H1 (cell line): ENCODE measurements at regions not wholly inside any gene's neighbourhood (a gene's known extent, or its start where the extent isn't known, plus 50 kb on each side); places are given as distances from the start of the nearest gene placed in this dataset.

Source experiments
- CTCF ChIA-PET: fragments of 300-600 bp; sonication (Branson Sonifier 250); formaldehyde crosslinking; loops from one replicate; lab custom pipeline; 2021; ENCODE audit not compliant: partially characterized antibody; lab: Charles Lee
- POLR2A ChIA-PET: fragments of 300-600 bp; sonication (Branson Sonifier 250); formaldehyde crosslinking; loops from one replicate; lab custom pipeline; 2021; ENCODE audit warnings: inconsistent platforms; ENCODE audit not compliant: partially characterized antibody; lab: Charles Lee
- DNase-seq, 2 experiments: peaks; one replicate each; pipeline versions ENCODE4 v3.0.0 to v3.0.0-alpha.2; 2010 to 2022; ENCODE audit warnings: low spot score in 2 of 2, low read depth in 1 of 2, mixed read lengths in 1 of 2
- FAIRE-seq: peaks from 2 replicates; lab custom pipeline; 2011; peaks lifted over from hg19 to GRCh38; lab: Jason Lieb, UNC
- H2AFZ ChIP-seq: 2 replicates; pipeline ENCODE4 v1.8.1; 2012; ENCODE audit warnings: low read length, inconsistent platforms
- H2AK5ac ChIP-seq: 2 replicates; pipeline ENCODE4 v1.6.1; 2013; ENCODE audit warnings: low read depth, low read length
- H2BK120ac ChIP-seq: replicated peaks from 2 replicates; pipeline ENCODE3; 2013; ENCODE audit warnings: low read depth, low read length, inconsistent platforms
- H2BK12ac ChIP-seq: 2 replicates; pipeline ENCODE4 v1.6.1; 2013; ENCODE audit warnings: low read depth, low read length
- H2BK15ac ChIP-seq: 2 replicates; pipeline ENCODE4 v1.6.1; 2013; ENCODE audit warnings: low read length
- H2BK20ac ChIP-seq: 2 replicates; pipeline ENCODE4 v1.6.1; 2013; ENCODE audit warnings: low read length
- H2BK5ac ChIP-seq: 2 replicates; pipeline ENCODE4 v1.6.1; 2013; ENCODE audit warnings: low read depth, low read length
- H3K14ac ChIP-seq: 2 replicates; pipeline ENCODE4 v1.6.1; 2013; ENCODE audit warnings: inconsistent platforms; ENCODE audit not compliant: insufficient read length
- H3K18ac ChIP-seq: 2 replicates; pipeline ENCODE4 v1.6.1; 2013; ENCODE audit warnings: low read length; ENCODE audit errors: extremely low read depth
- H3K23ac ChIP-seq: 2 replicates; pipeline ENCODE4 v1.6.1; 2013; ENCODE audit warnings: inconsistent platforms; ENCODE audit not compliant: insufficient read length
- H3K23me2 ChIP-seq: 2 replicates; pipeline ENCODE4 v1.6.1; 2013; ENCODE audit warnings: low read depth, low read length
- H3K27ac ChIP-seq: 2 replicates; pipeline ENCODE4 v1.6.1; 2011; ENCODE audit warnings: low read depth, low read length, inconsistent platforms
- H3K27me3 ChIP-seq, 4 experiments: replicated peaks in 1 of 4; 1 replicate in 1 of 4; 2 replicates in 3 of 4; pipeline versions ENCODE4 v1.6.1 to v1.8.1; 2011 to 2013; ENCODE audit warnings: low read length in 3 of 4, mild to moderate bottlenecking in 3 of 4, inconsistent platforms in 2 of 4, mixed read lengths in 2 of 4, moderate library complexity in 1 of 4; ENCODE audit not compliant: control insufficient read depth in 3 of 4, insufficient read depth in 3 of 4; ENCODE audit errors: extremely low read depth in 1 of 4
- H3K36me3 ChIP-seq, 4 experiments: 2 replicates each; pipeline versions ENCODE4 v1.6.1 to v1.8.1; 2011 to 2013; ENCODE audit warnings: mild to moderate bottlenecking in 4 of 4, low read length in 3 of 4, moderate library complexity in 2 of 4, control low read depth in 1 of 4, inconsistent platforms in 1 of 4; ENCODE audit not compliant: insufficient read depth in 4 of 4, control insufficient read depth in 2 of 4
- H3K4ac ChIP-seq: replicated peaks from 2 replicates; pipeline ENCODE3; 2013; ENCODE audit warnings: low read length, low read depth, mixed read lengths, inconsistent platforms; ENCODE audit not compliant: insufficient read length
- H3K4me1 ChIP-seq, 4 experiments: replicated peaks in 1 of 4; 1 replicate in 1 of 4; 2 replicates in 3 of 4; pipeline versions ENCODE4 v1.6.1 to v1.8.1; 2011 to 2013; ENCODE audit warnings: low read length in 3 of 4, inconsistent platforms in 2 of 4, mixed read lengths in 1 of 4; ENCODE audit not compliant: insufficient read depth in 4 of 4, control insufficient read depth in 3 of 4
- H3K4me2 ChIP-seq, 2 experiments: 2 replicates each; pipeline versions ENCODE4 v1.6.1 to v1.8.1; 2011 to 2013; ENCODE audit warnings: low read depth in 2 of 2, low read length in 2 of 2, control low read depth in 1 of 2, inconsistent platforms in 1 of 2, mild to moderate bottlenecking in 1 of 2; ENCODE audit not compliant: insufficient read depth in 1 of 2
- H3K4me3 ChIP-seq, 4 experiments: fragments of 200-600, 300-600 bp in 1 of 4; sonication (generic), shearing (Covaris generic), sonication (Bioruptor Twin) in 1 of 4; 2 replicates each; pipeline versions ENCODE4 v1.5.1 to v1.8.1; 2011 to 2016; ENCODE audit warnings: low read length in 4 of 4, low read depth in 3 of 4, control low read depth in 2 of 4, inconsistent platforms in 2 of 4, mild to moderate bottlenecking in 2 of 4, mixed read lengths in 1 of 4, moderate library complexity in 1 of 4; ENCODE audit not compliant: insufficient read depth in 2 of 4; ENCODE audit errors: extremely low read depth in 1 of 4
- H3K56ac ChIP-seq: replicated peaks from 2 replicates; pipeline ENCODE3; 2013; ENCODE audit warnings: low read depth, mild to moderate bottlenecking, mixed read lengths, low read length, inconsistent platforms; ENCODE audit not compliant: insufficient read length
- H3K79me1 ChIP-seq: 2 replicates; pipeline ENCODE4 v1.6.1; 2013; ENCODE audit warnings: low read depth, low read length, control low read depth
- H3K79me2 ChIP-seq, 2 experiments: 2 replicates each; pipeline versions ENCODE4 v1.6.1 to v1.8.1; 2012 to 2013; ENCODE audit warnings: low read length in 2 of 2, mild to moderate bottlenecking in 2 of 2, inconsistent platforms in 1 of 2; ENCODE audit not compliant: insufficient read depth in 2 of 2, control insufficient read depth in 1 of 2
- H3K9ac ChIP-seq, 4 experiments: replicated peaks in 1 of 4; 1 replicate in 1 of 4; 2 replicates in 3 of 4; pipeline versions ENCODE4 v1.6.1 to v1.8.1; 2011 to 2013; ENCODE audit warnings: low read depth in 3 of 4, low read length in 3 of 4, control low read depth in 2 of 4, mild to moderate bottlenecking in 2 of 4, moderate library complexity in 2 of 4, inconsistent platforms in 1 of 4; ENCODE audit errors: extremely low read depth in 1 of 4
- H3K9me3 ChIP-seq, 2 experiments: 2 replicates each; pipeline versions ENCODE4 v1.6.1 to v1.8.1; 2012 to 2013; ENCODE audit warnings: mild to moderate bottlenecking in 2 of 2, moderate library complexity in 2 of 2, control low read depth in 1 of 2, inconsistent platforms in 1 of 2, low read depth in 1 of 2, low read length in 1 of 2, mixed read lengths in 1 of 2; ENCODE audit not compliant: insufficient read depth in 2 of 2
- H4K20me1 ChIP-seq, 2 experiments: replicated peaks in 1 of 2; 2 replicates each; pipeline versions ENCODE3 to v1.8.1; 2011 to 2013; ENCODE audit warnings: inconsistent platforms in 2 of 2, low read length in 2 of 2, mild to moderate bottlenecking in 1 of 2; ENCODE audit not compliant: insufficient read depth in 2 of 2, control insufficient read depth in 1 of 2
- H4K5ac ChIP-seq: 2 replicates; pipeline ENCODE4 v1.6.1; 2013; ENCODE audit warnings: low read length, low read depth, mixed read lengths, inconsistent platforms; ENCODE audit not compliant: insufficient read length
- H4K8ac ChIP-seq: 2 replicates; pipeline ENCODE4 v1.8.0; 2013; ENCODE audit warnings: mild to moderate bottlenecking, moderate library complexity, low read length, inconsistent platforms; ENCODE audit not compliant: insufficient read depth; ENCODE audit errors: extremely low read depth
- H4K91ac ChIP-seq: replicated peaks from 2 replicates; pipeline ENCODE3; 2013; ENCODE audit warnings: low read length, mixed read lengths, inconsistent platforms; ENCODE audit not compliant: insufficient read length
- BCL11A ChIP-seq, 2 experiments: IDR thresholded peaks; one replicate each; pipeline ENCODE4 v1.6.1; 2011; ENCODE audit warnings: low read depth in 2 of 2, low read length in 2 of 2, mild to moderate bottlenecking in 2 of 2
- CTBP2 ChIP-seq: IDR thresholded peaks from 2 replicates; pipeline ENCODE4 v1.7.0; 2011; ENCODE audit warnings: borderline replicate concordance, mild to moderate bottlenecking, moderate library complexity, mixed read lengths, low read length; ENCODE audit not compliant: insufficient read depth, insufficient read length
- EZH2 ChIP-seq: fragments of 200-600 bp; sonication (generic); IDR thresholded peaks from 2 replicates; pipeline ENCODE4 v1.7.1; 2012; ENCODE audit warnings: low read depth, mild to moderate bottlenecking, moderate library complexity, low read length, inconsistent platforms; ENCODE audit not compliant: severe bottlenecking
- HDAC6 ChIP-seq: IDR thresholded peaks from one replicate; pipeline ENCODE4 v1.7.1; 2012; ENCODE audit warnings: low read depth, mild to moderate bottlenecking, inconsistent platforms, low read length, moderate library complexity
- KDM1A ChIP-seq: fragments of 200-600, 300-600 bp; sonication (generic); IDR thresholded peaks from 2 replicates; pipeline ENCODE4 v1.7.1; 2016; ENCODE audit warnings: mild to moderate bottlenecking, low read length, borderline replicate concordance
- KDM5A ChIP-seq: fragments of 200-600 bp; IDR thresholded peaks from 2 replicates; pipeline ENCODE4 v1.7.1; 2012; ENCODE audit warnings: mild to moderate bottlenecking, low read length, inconsistent platforms, mixed read lengths
- NANOG ChIP-seq: IDR thresholded peaks from 2 replicates; pipeline ENCODE4 v1.6.1; 2011; ENCODE audit warnings: low read length, low read depth, mild to moderate bottlenecking, inconsistent platforms; ENCODE audit not compliant: insufficient read depth, poor library complexity, severe bottlenecking
- SIX5 ChIP-seq: IDR thresholded peaks from 2 replicates; pipeline ENCODE4 v1.6.1; 2011; ENCODE audit warnings: mild to moderate bottlenecking, low read depth, low read length
- SP2 ChIP-seq: IDR thresholded peaks from 2 replicates; pipeline ENCODE4 v1.6.1; 2012; ENCODE audit warnings: mild to moderate bottlenecking, low read length, inconsistent platforms
- TAF7 ChIP-seq: optimal IDR thresholded peaks from 2 replicates; pipeline ENCODE3; 2011; ENCODE audit warnings: low read depth, mild to moderate bottlenecking, inconsistent platforms, low read length, moderate library complexity, borderline replicate concordance
- TBP ChIP-seq: IDR thresholded peaks from 2 replicates; pipeline ENCODE4 v1.6.1; 2011; ENCODE audit warnings: low read depth, low read length, improper control_type of control experiment
- TCF12 ChIP-seq: IDR thresholded peaks from 2 replicates; pipeline ENCODE4 v1.6.1; 2011; ENCODE audit warnings: low read depth, mild to moderate bottlenecking, low read length
- TEAD4 ChIP-seq: IDR thresholded peaks from 2 replicates; pipeline ENCODE4 v1.6.1; 2012; ENCODE audit warnings: low read depth, low read length, inconsistent platforms, mixed read lengths
- USF2 ChIP-seq: IDR thresholded peaks from 2 replicates; pipeline ENCODE4 v1.6.1; 2011; ENCODE audit warnings: low read length, improper control_type of control experiment
- YY1 ChIP-seq: IDR thresholded peaks from 2 replicates; pipeline ENCODE4 v1.6.1; 2011; ENCODE audit warnings: low read depth, mild to moderate bottlenecking, low read length
- WGBS, 2 experiments: shearing (Covaris generic) in 1 of 2; methylation state at CpG; one replicate each; pipeline versions ENCODE4 v1.1.6 to v1.1.7; 2013 to 2015; ENCODE audit warnings: low lambda C conversion rate in 2 of 2, mixed read lengths in 2 of 2, inconsistent platforms in 1 of 2, low coverage in 1 of 2, missing lambda C conversion rate in 1 of 2; ENCODE audit not compliant: insufficient replicate concordance in 2 of 2, insufficient coverage in 1 of 2, insufficient read length in 1 of 2; ENCODE audit errors: extremely low coverage in 1 of 2, missing lambda C conversion rate in 1 of 2; 5-methylcytosine and 5-hydroxymethylcytosine counted together

- 96% methylated on average over 3 of the region's 3 CpGs; no CpG with 5 or more reads in 1 of the 2 experiments for WGBS, 2 experiments
- Histone ChIP-seq H2AFZ (no peak overlapping the region), H3K23me2 (no peaks in the 10 kb centered on the region), H3K79me1 (no peaks in the 10 kb centered on the region), H3K27ac (no peak overlapping the region), H4K8ac (no peak overlapping the region), H3K36me3 (no peaks in the 10 kb centered on the region), H4K91ac (no peak overlapping the region), H2BK12ac (no peak overlapping the region), H2BK120ac (no peak overlapping the region), H3K56ac (no peak overlapping the region), H3K79me2 (no peaks in the 10 kb centered on the region), H3K4me1 (no peaks in the 10 kb centered on the region), H3K9ac (no peak overlapping the region), H3K4me3 (no peak overlapping the region), H3K14ac (no peak overlapping the region), H3K18ac (no peak overlapping the region), H2BK5ac (no peak overlapping the region), H3K9me3 (no peaks in the 10 kb centered on the region), H4K20me1 (no peaks in the 10 kb centered on the region), H3K4me2 (no peak overlapping the region), H2BK20ac (no peak overlapping the region), H2AK5ac (no peak overlapping the region), H4K5ac (no peak overlapping the region), H3K27me3 (peaks cover 0 to 1% (median 0%) of the 10 kb centered on the region in 4 experiments; a peak in 1 of 7 replicates), H3K4ac (no peak overlapping the region), H2BK15ac (no peak overlapping the region), H3K23ac (no peak overlapping the region)
- no peak for DNase-seq
- POLR2A ChIA-PET, result no interaction called here
- CTCF ChIA-PET, result no interaction called here
- no peak for FAIRE-seq
- TF ChIP-seq TAF7 (no peak), USF2 (no peak), YY1 (no peak), BCL11A (IDR thresholded peaks at IDR 0.05; ENCODE audit: low read depth in 2 of 2, low read length in 2 of 2) (no peak), HDAC6 (no peak), TCF12 (no peak), KDM5A (no peak), KDM1A (no peak), NANOG (no peak), SP2 (no peak), CTBP2 (no peak), TEAD4 (no peak), EZH2 (no peak), TBP (no peak), SIX5 (no peak)
Measured at GRCh38 chr16:80210787-80211186, 330.0 kb upstream of the DYNLRB2 start.
